SK-N-SH (cell line): ENCODE measurements at regions not wholly inside any gene's neighbourhood (a gene's known extent, or its start where the extent isn't known, plus 50 kb on each side); places are given as distances from the start of the nearest gene placed in this dataset.

ENCODE experiments used
- CTCF ChIA-PET: fragments of 300-600, 350-600 bp; formaldehyde crosslinking; extraction: SDS; loops from one replicate; lab custom pipeline; 2021; lab: Yijun Ruan, JAX
- POLR2A ChIA-PET: fragments of 350-600 bp; sonication (Branson Sonifier 250); formaldehyde crosslinking; extraction: SDS; loops from one replicate; lab custom pipeline; 2020; ENCODE audit warnings: antibody characterized with exemption, inconsistent platforms; lab: Yijun Ruan, JAX
- DNase-seq: peaks from one replicate; pipeline ENCODE4 v3.0.0; 2012
- H2AFZ ChIP-seq: fragments of 200-600 bp; sonication (generic); 2 replicates; pipeline ENCODE4 v1.8.1; 2016; ENCODE audit warnings: antibody characterized with exemption, mild to moderate bottlenecking, low read depth
- H3F3A ChIP-seq: fragments of 200-600 bp; sonication (generic); replicated peaks from 2 replicates; pipeline ENCODE3; 2016; ENCODE audit warnings: antibody characterized with exemption, mild to moderate bottlenecking; ENCODE audit not compliant: insufficient read depth
- H3K27ac ChIP-seq, 2 experiments: fragments of 200-500 bp in 1 of 2; fragments of 200-600 bp in 1 of 2; sonication (Bioruptor generic) in 1 of 2; sonication (generic), shearing (Covaris generic) in 1 of 2; 2 replicates each; pipeline versions ENCODE4 v1.5.1 to v1.6.1; 2014 to 2016; ENCODE audit warnings: low read depth in 2 of 2, inconsistent platforms in 1 of 2, low read length in 1 of 2, mild to moderate bottlenecking in 1 of 2, mixed read lengths in 1 of 2
- H3K27me3 ChIP-seq: fragments of 200-600 bp; sonication (generic), shearing (Covaris generic); 2 replicates; pipeline ENCODE4 v1.6.1; 2016; ENCODE audit warnings: mixed run types; ENCODE audit not compliant: insufficient read depth
- H3K36me3 ChIP-seq, 2 experiments: fragments of 200-500 bp in 1 of 2; fragments of 200-600 bp in 1 of 2; sonication (Bioruptor generic) in 1 of 2; sonication (generic) in 1 of 2; replicated peaks in 1 of 2; 2 replicates each; pipeline versions ENCODE3 to v1.5.1; 2014 to 2016; ENCODE audit warnings: low read length in 1 of 2, mild to moderate bottlenecking in 1 of 2; ENCODE audit not compliant: insufficient read depth in 2 of 2, control insufficient read depth in 1 of 2
- H3K4me1 ChIP-seq, 2 experiments: fragments of 200-500 bp in 1 of 2; fragments of 200-600 bp in 1 of 2; sonication (Bioruptor generic) in 1 of 2; sonication (generic), shearing (Covaris generic) in 1 of 2; 2 replicates each; pipeline versions ENCODE4 v1.5.1 to v1.6.1; 2014 to 2016; ENCODE audit warnings: low read depth in 1 of 2, low read length in 1 of 2, mixed run types in 1 of 2; ENCODE audit not compliant: insufficient read depth in 2 of 2, control insufficient read depth in 1 of 2
- H3K4me2 ChIP-seq: fragments of 200-600 bp; sonication (generic), shearing (Covaris generic); 2 replicates; pipeline ENCODE4 v1.6.1; 2017; ENCODE audit warnings: mixed run types
- H3K4me3 ChIP-seq, 2 experiments: fragments of 200-500 bp in 1 of 2; fragments of 200-600 bp in 1 of 2; sonication (Bioruptor generic) in 1 of 2; sonication (generic), shearing (Covaris generic) in 1 of 2; 2 replicates each; pipeline versions ENCODE4 v1.5.1 to v1.8.1; 2014 to 2016; ENCODE audit warnings: low read depth in 2 of 2, inconsistent platforms in 1 of 2, low read length in 1 of 2, mild to moderate bottlenecking in 1 of 2, mixed read lengths in 1 of 2, moderate library complexity in 1 of 2
- H3K79me2 ChIP-seq: fragments of 200-600 bp; sonication (generic); 2 replicates; pipeline ENCODE4 v1.8.1; 2017; ENCODE audit warnings: mild to moderate bottlenecking; ENCODE audit not compliant: insufficient read depth
- H3K9ac ChIP-seq: fragments of 200-600 bp; sonication (generic); 2 replicates; pipeline ENCODE4 v1.6.1; 2017; ENCODE audit warnings: mixed run types
- H3K9me2 ChIP-seq: fragments of 200-600 bp; sonication (generic); 2 replicates; pipeline ENCODE4 v1.6.1; 2017; ENCODE audit warnings: mixed run types
- H3K9me3 ChIP-seq: fragments of 200-600 bp; sonication (generic); 2 replicates; pipeline ENCODE4 v1.6.1; 2017; ENCODE audit warnings: mixed run types, mild to moderate bottlenecking, moderate library complexity
- H4K20me1 ChIP-seq: fragments of 200-600 bp; sonication (generic); 2 replicates; pipeline ENCODE4 v1.6.1; 2017; ENCODE audit warnings: mild to moderate bottlenecking, mixed run types; ENCODE audit not compliant: insufficient read depth
- ELF1 ChIP-seq: IDR thresholded peaks from 2 replicates; pipeline ENCODE4 v1.4.0; 2012
- FOXJ3 ChIP-seq: sonication (generic); formaldehyde crosslinking; IDR thresholded peaks from 2 replicates; pipeline ENCODE4 v1.5.1; 2020; ENCODE audit warnings: mild to moderate bottlenecking, missing genetic modification reagents
- GATA2 ChIP-seq: sonication (generic); formaldehyde crosslinking; IDR thresholded peaks from 2 replicates; pipeline ENCODE4 v1.5.0; 2020; ENCODE audit warnings: mild to moderate bottlenecking, missing genetic modification reagents
- IRF3 ChIP-seq: fragments of 150-350 bp; IDR thresholded peaks from 2 replicates; pipeline ENCODE4 v1.6.1; 2016; ENCODE audit warnings: mild to moderate bottlenecking, low read depth, low read length
- JUND ChIP-seq: IDR thresholded peaks from 2 replicates; pipeline ENCODE4 v1.4.0; 2012
- MAX ChIP-seq: IDR thresholded peaks from 2 replicates; pipeline ENCODE4 v1.4.0; 2012; ENCODE audit warnings: low read depth
- MEF2A ChIP-seq: IDR thresholded peaks from 2 replicates; pipeline ENCODE4 v1.4.0; 2012; ENCODE audit warnings: low read depth, borderline replicate concordance
- MXI1 ChIP-seq: IDR thresholded peaks from 2 replicates; pipeline ENCODE4 v1.6.1; 2012; ENCODE audit warnings: mild to moderate bottlenecking, low read depth, low read length, improper control_type of control experiment
- NFIC ChIP-seq: IDR thresholded peaks from 2 replicates; pipeline ENCODE4 v1.4.0; 2012; ENCODE audit warnings: borderline replicate concordance
- NRF1 ChIP-seq: IDR thresholded peaks from 2 replicates; pipeline ENCODE4 v1.6.1; 2012; ENCODE audit warnings: low read depth, mild to moderate bottlenecking, low read length
- POLR2AphosphoS5 ChIP-seq: IDR thresholded peaks from 2 replicates; pipeline ENCODE4 v1.6.1; 2012; ENCODE audit warnings: low read depth, low read length
- RAD21 ChIP-seq: IDR thresholded peaks from 2 replicates; pipeline ENCODE4 v1.6.1; 2012; ENCODE audit warnings: mild to moderate bottlenecking, low read length
- SIN3A ChIP-seq: IDR thresholded peaks from 2 replicates; pipeline ENCODE4 v1.6.1; 2012; ENCODE audit warnings: low read depth, mild to moderate bottlenecking, low read length, moderate library complexity, borderline replicate concordance
- TAF1 ChIP-seq: IDR thresholded peaks from 2 replicates; pipeline ENCODE4 v1.6.1; 2012; ENCODE audit warnings: low read depth, mild to moderate bottlenecking, low read length, moderate library complexity, borderline replicate concordance
- TCF12 ChIP-seq: IDR thresholded peaks from 2 replicates; pipeline ENCODE4 v1.4.0; 2012
- USF2 ChIP-seq: fragments of 150-350 bp; IDR thresholded peaks from 2 replicates; pipeline ENCODE4 v1.6.1; 2017; ENCODE audit warnings: antibody characterized with exemption, low read length, low read depth, borderline replicate concordance
- YY1 ChIP-seq: IDR thresholded peaks from 2 replicates; pipeline ENCODE4 v1.4.0; 2012; ENCODE audit warnings: low read depth, mild to moderate bottlenecking
- WGBS: methylation state at CpG from one replicate; pipeline ENCODE4 v1.1.6; 2017; ENCODE audit warnings: low lambda C conversion rate; 5-methylcytosine and 5-hydroxymethylcytosine counted together
- TF ChIP-seq, protein P1 (sequence below): IDR thresholded peaks from 2 replicates; pipeline ENCODE4; 2012

DNA sequence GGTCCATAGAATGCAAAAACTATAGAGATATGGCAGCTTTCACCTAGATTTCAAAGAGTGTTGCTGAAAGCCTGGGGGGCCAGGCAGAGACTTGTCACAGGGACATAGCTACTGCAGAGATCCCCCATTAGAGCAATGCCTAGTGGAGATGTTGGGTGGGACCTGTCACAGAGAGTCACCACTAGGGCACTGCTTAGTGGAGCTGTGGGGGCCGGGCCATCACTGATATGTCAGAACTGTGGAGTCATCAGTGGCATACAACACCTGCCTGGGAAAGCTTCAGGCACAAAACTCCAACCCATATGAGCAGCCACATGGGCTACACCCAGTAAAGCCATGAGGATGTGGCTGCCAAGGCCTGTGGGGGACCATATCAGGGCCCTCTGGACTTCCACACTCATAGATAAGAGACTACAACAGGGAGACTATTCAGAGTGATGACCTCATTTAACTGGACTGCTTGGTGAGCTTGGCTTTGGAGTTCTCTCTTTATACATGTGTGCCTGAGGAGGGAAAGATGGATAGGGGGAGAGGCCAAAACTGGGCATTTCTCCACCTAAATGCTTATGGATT is 176.3 kb downstream of the ZNF621 start:
- CTCF ChIA-PET, result no interaction called here
- H3K4me1 ChIP-seq, result no peaks in the 10 kb centered on the region
- no peaks in the 10 kb centered on the region for H4K20me1 ChIP-seq
- no peak overlapping the region for H3K9ac ChIP-seq
- H3K79me2 ChIP-seq, result no peaks in the 10 kb centered on the region
- TF ChIP-seq SIN3A (no peak), NFIC (no peak), ELF1 (no peak), NRF1 (no peak), FOXJ3 (no peak), JUND (no peak), GATA2 (CRISPR knock-in tag) (no peak), MEF2A (no peak)
- TF ChIP-seq, all 33 proteins: peak for 0
- H3K9me2 ChIP-seq, result no peaks in the 10 kb centered on the region
- no peak overlapping the region for H3K4me2 ChIP-seq
- no peaks in the 10 kb centered on the region for H3K36me3 ChIP-seq
- H3K27me3 ChIP-seq, result no peaks in the 10 kb centered on the region
- WGBS, result 0% methylated on average over 1 of the region's 1 CpG
- H3K4me3 ChIP-seq, result no peak overlapping the region
- no peak overlapping the region for H3K27ac ChIP-seq
- no peak for DNase-seq
- no peaks in the 10 kb centered on the region for H3F3A ChIP-seq
- no peak overlapping the region for H2AFZ ChIP-seq
- POLR2A ChIA-PET, result no interaction called here
- no peaks in the 10 kb centered on the region for H3K9me3 ChIP-seq

DNA sequence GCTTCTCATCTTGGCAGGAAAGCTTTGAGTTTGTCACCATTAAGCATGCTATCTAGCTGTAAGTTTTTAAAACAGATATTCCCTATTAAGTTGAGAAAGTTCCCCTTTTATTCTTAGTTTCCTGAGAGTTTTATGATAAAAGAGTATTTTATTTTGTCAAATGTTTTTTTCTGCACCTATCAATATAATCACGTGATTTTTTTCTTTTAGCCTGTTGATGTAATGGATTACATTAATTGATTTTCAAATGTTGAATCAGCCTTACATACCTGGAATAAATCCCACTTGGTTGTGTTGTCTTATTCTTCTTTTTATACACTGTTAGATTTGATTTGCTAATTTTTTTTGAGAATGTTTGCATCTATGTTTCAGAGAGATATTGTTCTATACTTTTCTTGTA is 179.5 kb downstream of the ZNF621 start:
- TF ChIP-seq MXI1 (no peak), TCF12 (no peak), FOXJ3 (no peak), USF2 (no peak), MAX (no peak), YY1 (no peak), RAD21 (no peak), IRF3 (no peak), GATA2 (CRISPR knock-in tag) (no peak), POLR2AphosphoS5 (no peak), TAF1 (no peak), NRF1 (no peak)
- TF ChIP-seq, protein P1, sequence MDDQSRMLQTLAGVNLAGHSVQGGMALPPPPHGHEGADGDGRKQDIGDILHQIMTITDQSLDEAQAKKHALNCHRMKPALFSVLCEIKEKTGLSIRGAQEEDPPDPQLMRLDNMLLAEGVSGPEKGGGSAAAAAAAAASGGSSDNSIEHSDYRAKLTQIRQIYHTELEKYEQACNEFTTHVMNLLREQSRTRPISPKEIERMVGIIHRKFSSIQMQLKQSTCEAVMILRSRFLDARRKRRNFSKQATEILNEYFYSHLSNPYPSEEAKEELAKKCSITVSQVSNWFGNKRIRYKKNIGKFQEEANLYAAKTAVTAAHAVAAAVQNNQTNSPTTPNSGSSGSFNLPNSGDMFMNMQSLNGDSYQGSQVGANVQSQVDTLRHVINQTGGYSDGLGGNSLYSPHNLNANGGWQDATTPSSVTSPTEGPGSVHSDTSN, result no peak
- H3K9me3 ChIP-seq, result no peaks in the 10 kb centered on the region
- DNase-seq, result no peak
- no peak overlapping the region for H3K9ac ChIP-seq
- H3F3A ChIP-seq, result no peaks in the 10 kb centered on the region
- no peak overlapping the region for H3K4me2 ChIP-seq
- no peaks in the 10 kb centered on the region for H3K4me1 ChIP-seq
- H2AFZ ChIP-seq, result no peak overlapping the region
- no peak overlapping the region for H3K27ac ChIP-seq
- no peaks in the 10 kb centered on the region for H3K79me2 ChIP-seq
- no peaks in the 10 kb centered on the region for H4K20me1 ChIP-seq
- 16% methylated on average over 1 of the region's 1 CpG for WGBS
- no peaks in the 10 kb centered on the region for H3K27me3 ChIP-seq
- no peak overlapping the region for H3K4me3 ChIP-seq
- no peaks in the 10 kb centered on the region for H3K36me3 ChIP-seq
- POLR2A ChIA-PET, result no interaction called here
- no peaks in the 10 kb centered on the region for H3K9me2 ChIP-seq
- CTCF ChIA-PET, result no interaction called here
